GM18526 (cell line): ENCODE measurements at regions not wholly inside any gene's neighbourhood (a gene's known extent, or its start where the extent isn't known, plus 50 kb on each side); places are given as distances from the start of the nearest gene placed in this dataset.

Source experiments
- POLR2A ChIP-seq: IDR thresholded peaks from 3 replicates; pipeline ENCODE4 v1.6.1; 2011; ENCODE audit not compliant: insufficient read length; ENCODE audit errors: extremely low read depth

DNA sequence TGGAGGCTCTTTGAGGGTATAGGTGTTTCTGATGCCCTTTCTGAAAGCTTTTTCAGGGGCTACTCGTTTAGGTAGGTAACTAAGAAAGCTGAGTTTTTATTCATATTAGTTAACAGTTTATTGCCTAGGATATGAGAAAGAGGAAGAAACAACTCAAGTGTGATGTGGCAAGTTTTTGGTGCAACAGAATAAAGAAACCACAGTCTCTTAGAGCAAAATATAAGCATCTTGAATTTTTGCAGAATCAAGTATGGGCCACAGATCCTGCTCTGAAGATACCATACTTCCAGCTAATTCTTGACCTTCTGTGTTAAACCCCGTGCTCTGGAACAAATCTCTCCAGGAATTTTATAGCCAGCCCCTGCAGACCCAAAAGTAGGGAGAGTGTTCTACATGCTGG, 147.7 kb upstream of the SLC1A4 start:
- TF ChIP-seq POLR2A = no peak

- no peak for TF ChIP-seq POLR2A
These were observed 147.2 kb upstream of the SLC1A4 start for GRCh38 chr2:64842030-64842429.

DNA sequence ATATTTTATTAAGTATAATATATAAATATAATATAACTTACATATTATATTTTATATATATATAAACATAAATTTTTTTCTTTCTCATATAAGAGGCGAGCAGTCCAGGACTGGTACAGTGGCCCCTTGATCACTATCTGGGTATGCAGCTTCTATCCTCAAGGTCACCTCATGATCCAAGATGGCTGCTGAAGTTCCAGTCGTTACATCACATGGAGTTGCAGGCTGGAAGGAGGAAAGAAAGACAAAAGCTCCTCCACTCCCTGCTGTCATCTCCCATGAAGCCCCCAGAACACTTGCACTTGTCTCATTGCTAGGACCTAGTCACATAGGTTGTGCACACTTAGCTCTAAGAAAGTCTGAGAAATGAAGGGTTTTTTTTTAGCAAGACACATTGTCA, 145.1 kb upstream of the SLC1A4 start:
- no peak for TF ChIP-seq POLR2A

DNA sequence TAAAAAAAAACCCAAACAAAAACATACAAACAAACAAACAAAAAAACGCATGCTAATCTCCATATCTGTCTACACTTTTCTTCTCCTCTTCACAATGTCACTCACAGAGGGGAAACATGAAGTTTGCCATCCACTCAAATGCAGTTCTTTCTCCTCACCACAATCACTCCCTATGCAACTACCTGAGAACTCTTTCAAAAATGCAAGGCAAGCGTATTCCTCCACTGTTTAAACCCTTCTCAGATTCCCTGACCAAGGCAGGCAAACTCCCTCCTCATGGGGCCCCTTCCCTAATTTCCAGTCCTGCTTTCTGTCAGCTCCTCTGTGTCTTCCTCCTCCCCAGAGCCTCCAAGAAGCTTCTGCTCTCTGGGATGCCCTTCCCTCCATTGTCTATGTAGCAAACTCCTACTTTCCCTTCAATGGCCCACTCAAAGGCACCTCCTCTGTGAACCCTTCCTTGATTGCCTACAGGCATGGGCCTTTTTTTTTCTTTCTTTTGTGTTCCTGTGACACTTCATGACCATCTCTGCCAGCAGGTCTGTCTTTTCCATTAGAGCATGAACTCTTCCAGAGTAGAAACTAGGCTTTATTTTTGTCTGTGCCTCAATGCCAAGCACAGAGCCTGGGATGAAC, 143.8 kb upstream of the SLC1A4 start:
- no peak for TF ChIP-seq POLR2A

DNA sequence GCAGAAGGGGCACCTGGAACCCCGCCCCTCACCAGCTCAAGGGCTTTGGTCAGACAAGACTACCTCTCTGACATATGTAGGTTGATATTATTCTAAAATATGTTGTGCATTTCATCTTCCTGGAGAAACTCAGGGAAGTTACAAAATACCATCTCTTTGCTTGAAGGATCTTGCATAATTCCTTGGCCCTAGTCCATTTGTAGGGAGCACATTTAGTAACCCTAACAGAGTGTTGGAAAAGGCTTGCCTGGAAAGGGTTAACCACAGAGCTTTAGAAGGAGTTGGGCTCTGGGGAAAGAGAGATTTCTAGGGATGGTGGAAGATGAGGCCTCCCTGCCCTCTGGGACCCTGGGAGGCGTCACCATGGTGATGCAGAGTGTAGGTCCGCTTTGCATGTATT, 143.0 kb upstream of the SLC1A4 start:
- no peak for TF ChIP-seq POLR2A

DNA sequence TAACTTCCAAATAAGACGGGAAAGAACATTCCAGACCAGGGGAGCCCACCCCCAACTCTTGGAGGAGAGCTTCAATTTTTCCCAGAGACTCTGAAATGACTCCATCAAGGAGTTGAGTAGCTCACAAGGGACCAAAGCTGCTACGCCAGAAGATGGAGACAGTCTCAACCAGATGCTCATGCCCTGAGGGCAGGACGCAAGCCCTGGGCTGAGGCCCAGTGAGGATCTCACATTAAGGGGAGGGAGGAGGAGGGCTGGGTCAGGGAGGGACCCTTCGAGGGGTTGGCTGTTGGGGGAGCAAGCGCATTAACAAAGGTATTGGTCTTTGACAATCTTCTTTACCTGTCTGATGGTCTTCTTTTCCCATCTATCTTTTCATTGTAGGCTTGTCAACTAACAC, 141.3 kb upstream of the SLC1A4 start:
- TF ChIP-seq POLR2A = no peak

DNA sequence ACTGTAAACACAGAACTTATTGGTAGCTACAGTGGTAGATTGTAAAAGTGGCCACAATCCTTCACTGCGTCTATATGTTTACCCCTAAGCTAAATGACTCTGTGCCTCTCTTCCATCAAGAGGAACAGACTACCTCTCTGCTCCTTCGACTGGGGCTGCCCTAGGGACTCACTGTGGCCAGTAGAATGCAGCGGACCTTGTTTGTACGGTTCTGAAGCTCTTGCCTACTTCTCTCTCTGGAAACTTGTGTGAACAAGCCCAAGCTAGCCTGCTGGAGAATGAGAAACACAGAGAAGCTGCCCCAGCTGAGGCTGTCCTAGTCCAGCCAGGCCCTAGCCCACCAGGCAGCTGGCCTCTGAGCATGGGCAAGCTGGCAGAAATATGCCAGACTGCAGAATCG, 140.8 kb upstream of the SLC1A4 start:
- no peak for TF ChIP-seq POLR2A

DNA sequence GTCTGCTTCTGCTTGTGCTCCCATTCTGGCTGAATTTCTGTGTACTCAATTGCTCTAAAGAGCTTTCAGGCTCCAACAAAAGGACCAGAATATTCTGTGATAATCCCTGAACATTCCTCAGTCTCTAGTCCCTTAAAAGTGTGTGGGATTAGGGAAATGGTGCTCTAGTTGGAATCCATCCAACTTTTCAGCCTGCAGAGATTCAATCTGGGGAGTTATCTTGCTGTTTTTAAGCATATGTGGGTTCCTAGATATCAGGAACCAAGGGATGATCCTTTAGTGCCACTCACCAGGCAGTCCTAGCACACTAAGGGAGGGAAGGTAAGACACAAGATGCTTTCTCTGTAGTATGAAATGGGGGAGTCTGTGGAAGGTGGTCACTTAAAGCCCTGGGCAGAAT, 140.3 kb upstream of the SLC1A4 start:
- no peak for TF ChIP-seq POLR2A

DNA sequence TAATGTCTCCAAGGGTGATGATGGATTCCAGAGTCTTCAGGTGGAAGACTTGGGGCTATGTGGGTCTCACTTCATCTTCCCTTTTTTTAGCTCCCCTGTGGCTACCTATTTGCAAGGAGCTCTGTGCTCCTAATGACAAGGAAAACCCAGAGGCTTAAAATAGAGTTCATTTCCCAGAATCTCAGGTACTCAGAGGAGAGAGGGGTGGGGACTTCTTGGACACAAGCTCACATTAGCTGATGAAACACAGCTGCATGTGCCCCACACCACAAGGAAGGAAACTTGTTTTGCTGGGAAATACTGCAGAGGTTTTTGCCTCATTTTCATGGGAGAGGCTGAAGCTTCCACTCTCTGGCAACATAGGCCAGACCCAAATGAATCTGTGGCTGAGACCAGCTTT, 138.6 kb upstream of the SLC1A4 start:
- TF ChIP-seq POLR2A = no peak

DNA sequence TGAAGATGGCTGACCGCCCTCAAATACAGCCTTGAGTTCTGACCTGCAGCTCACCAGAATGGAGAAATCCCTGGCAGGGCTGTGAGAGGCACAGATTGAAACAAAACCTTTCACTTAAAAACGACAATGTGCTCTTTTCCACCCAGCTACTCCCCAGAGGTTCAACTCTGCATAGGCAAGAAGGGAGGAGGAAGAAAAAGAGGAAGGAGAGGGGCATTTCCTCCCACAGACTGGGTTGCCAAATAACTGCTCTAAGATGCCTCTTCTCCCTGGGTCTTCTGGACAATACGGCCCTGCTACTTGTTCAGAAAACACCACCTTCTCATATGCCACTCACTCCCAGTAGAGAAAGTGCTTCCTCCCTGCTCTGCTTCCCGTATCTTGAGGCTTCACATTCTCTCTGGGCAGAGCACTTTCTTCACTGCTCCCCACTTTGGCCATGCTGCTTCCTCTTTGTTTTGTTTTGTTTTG, 136.4 kb upstream of the SLC1A4 start:
- TF ChIP-seq POLR2A = no peak

- no peak for TF ChIP-seq POLR2A
These were observed 135.9 kb upstream of the SLC1A4 start for GRCh38 chr2:64853306-64853705.

- no peak for TF ChIP-seq POLR2A
These were observed 135.3 kb upstream of the SLC1A4 start for GRCh38 chr2:64853894-64854293.

- TF ChIP-seq POLR2A = no peak
These were observed 134.4 kb upstream of the SLC1A4 start for GRCh38 chr2:64854773-64855237.

DNA sequence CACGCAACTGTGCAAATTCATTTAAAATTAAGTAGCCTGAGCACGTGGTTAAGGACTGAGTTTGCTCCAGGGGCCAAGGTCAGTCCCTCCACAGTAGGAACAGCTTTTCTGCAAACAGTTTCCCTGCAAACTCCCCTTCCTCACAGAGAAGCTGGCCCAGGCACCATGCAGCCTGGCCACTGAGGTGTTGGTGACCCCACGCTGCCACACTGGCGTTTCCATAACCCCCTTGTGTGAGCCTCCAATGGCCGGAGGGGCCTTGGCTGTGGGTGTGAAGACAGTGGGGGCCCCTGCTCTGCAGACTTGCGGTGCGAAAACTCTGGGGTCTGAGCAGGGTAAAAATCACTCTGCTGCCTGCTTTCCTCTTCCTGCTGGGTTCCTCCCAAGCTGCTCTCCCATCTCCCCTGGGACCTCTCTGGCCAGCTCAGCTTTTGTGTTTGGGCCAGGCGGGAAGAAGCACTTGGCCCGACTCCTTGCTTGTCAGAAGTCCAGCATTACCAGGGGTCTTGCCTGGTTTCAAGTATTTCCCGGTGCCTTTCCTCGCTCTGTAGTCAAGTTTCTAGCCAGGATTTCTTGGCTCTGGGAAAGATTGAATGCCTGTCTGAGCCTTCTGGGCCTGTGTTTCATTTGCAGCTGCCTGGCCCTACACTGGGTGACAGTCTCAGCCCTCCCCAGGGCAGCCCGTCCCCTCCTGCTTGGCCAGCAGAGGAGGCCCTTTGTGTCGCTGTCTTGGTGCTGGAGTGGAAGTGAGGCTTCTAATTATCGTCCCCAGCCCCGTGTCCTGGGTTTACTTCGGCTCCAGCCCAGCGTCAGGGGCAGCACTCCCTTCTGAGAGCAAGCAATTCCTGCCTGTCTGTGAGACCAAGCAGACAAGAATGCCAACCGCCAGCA, 131.4 kb upstream of the SLC1A4 start:
- no peak for TF ChIP-seq POLR2A

GRCh38 chr2:64858541-64859311, 130.5 kb upstream of the SLC1A4 start:
- TF ChIP-seq POLR2A = no peak
